NCI-H2029 (cell line): ENCODE measurements at regions not wholly inside any gene's neighbourhood (a gene's known extent, or its start where the extent isn't known, plus 50 kb on each side); places are given as distances from the start of the nearest gene placed in this dataset.

Source experiments
- DNase-seq: peaks from one replicate; lab custom pipeline; 2025; lab: John Stamatoyannopoulos, UW

DNA sequence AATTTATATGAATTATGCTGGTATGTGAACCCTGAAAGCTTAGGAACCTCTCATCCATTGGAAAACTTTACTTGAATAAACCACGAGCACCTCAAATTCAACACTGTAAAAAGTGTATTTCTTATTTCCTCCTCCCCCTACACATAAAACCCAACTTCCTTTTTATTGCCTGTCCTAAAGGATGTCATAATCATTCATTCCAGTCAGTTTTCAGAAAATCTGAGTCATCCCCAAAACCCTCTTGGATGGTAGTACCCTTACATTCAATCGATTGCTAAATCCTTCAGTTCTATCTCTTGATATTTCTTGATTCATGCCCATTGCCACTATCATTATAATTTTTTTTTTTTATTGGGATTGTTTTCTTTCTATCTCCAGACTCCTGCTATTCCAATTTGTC lies 91.1 kb upstream of the ATP8A1 start:
- DNase-seq = no peak

DNA sequence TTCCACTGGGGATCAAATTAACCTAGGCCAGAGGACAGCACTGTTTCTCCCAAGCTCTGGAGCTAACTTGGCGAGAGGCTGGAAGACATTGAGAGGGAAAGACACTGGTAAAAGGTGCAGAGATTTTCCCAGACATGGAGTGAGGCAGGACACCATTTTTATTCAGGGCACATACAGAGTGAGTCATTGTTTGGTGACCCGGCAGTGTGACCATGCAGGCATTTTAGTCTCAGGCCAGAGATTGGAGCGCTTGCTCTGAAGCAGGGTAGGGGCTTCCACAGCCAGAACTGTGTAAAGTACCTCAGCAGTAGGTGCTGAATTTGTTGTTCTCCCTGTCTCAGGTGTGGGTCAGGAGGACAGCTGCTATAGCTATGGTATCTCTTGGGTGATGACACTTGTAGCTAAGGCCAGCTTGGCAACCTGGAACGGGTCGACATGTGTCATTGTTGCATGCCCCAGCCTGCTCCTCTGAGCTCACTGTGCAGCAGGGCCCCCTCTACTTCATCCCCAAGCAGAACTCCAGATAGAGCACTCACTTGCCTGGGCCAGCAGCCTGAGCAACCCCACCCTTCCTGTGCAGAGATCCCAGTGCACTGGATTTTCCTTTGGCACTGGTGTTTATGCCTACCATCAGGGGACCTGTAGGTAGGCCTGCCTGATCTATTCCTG lies 79.8 kb upstream of the ATP8A1 start:
- DNase-seq = no peak

DNA sequence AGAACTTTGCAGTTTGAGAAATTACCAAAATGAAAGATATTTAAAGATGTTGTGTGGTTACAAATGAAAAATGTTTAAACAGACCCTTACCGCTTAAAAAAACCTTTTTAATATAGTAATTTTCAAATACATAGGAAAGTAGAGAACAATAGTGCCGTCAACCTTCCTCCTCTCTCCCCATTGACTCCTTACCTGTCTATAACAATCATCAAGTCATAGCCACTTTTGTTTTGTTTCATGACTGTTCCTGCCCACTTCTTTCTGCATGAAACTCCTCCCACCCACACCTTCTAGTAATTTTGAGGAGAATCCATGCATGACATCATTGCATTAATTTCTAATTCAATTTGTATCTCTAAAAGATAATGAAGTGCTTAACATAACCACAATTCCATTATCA lies 76.5 kb upstream of the ATP8A1 start:
- no peak for DNase-seq

DNA sequence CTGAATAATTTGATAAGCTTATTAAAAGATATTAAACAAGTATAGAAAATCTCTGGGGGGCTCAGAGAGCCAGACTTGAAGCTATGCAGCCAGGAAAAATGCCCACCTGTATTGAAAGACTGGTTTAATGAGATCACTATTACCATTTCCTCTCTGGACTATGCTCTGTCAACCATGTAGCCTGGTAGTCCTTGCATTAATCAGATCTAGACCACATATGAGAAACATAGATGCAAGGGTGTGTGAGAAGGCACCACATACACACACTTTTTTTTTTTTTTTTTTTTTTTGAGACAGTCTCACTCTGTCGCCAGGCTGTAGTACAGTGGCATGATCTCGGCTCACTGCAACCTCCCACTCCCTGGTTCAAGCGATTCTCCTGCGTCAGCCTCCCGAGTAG lies 75.9 kb upstream of the ATP8A1 start:
- no peak for DNase-seq

DNA sequence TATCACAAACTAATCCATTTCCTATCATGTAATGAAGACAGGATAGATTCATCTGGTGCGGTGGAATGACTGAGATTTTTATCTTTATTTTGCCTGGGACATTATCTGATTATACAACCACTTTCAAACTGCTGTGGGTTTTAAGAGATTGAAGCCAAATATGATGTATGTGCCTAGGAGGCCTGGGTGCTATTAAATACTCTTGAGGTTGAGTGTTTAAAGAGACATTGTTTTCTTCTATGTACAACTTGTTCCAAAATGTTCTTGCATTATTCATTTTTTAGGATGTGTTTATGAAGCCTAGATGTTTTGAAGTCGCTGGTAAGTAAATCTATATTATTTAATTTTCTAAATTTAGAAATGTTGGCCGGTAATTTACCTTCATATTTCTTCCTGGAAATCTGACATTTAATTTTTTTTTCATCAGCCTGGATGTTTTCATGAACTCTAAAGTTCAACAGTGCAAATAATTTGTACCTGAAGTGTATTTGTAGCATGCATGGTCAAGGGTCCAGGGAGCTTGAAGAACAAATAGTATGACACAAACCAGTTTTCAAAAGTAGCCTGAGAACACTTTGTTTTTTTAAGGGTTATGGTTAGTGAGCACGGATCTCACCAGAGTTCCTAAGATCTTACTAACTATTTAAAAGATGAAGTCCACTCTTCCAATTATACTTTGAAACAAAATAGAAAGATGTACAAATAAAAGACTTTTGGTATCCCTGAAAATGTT lies 72.8 kb upstream of the ATP8A1 start:
- no peak for DNase-seq

DNA sequence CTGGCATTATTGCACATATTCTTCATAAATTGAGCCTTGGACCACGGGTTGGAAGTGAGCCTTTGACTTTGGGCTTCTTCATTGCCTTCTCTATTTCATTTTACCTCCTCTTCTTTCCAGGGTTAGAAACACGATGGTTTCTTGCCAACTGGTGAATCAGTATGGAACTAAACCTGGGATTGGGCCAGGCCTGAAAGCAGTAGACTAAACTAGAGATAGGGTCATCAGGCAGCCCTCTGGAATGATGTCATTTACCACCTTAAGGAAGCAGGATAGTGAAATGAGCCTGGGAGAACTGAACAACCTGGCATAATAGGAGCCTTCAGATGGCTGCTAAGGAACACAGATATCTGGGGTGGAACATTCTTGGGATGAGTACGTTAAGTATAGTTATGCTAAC lies 67.5 kb upstream of the ATP8A1 start:
- no peak for DNase-seq

DNA sequence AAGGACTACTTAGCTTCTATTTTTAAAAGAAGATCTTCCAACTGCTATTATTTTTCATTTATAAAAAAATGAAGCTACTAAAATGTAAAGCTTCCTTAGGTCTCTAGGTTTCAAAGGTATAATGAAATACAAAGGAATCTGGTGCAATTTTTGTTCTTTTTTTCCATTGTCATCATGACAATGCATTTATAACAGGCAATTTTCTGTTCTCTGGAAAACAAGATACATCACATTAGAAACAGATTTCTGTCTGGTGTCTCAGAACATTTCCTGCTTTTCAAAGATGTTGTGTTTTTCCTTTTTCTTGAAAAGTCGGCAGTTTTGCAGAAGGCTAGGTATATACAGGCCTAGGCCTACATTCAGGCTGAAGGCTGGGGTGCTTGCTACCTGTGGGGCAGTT lies 63.6 kb upstream of the ATP8A1 start:
- DNase-seq = no peak

DNA sequence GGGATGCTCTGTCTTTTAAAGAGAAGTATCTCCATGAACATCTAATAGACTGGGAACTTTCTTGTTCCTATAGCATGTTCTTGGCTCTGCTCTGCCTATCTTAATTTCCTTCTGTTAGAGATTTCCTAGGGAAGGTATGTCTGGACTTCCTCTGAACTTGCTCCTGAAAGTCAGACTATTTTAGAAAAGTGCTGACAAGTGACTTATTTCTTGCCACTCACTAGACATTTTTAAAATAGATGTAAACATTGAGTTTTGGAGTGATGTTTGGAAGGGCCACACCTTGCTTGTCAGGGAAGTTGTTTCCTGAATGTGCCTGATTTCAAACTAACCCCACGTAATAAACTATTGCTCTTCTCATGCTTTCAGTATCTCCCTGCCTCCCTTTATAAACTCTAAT lies 62.4 kb upstream of the ATP8A1 start:
- no peak for DNase-seq

DNA sequence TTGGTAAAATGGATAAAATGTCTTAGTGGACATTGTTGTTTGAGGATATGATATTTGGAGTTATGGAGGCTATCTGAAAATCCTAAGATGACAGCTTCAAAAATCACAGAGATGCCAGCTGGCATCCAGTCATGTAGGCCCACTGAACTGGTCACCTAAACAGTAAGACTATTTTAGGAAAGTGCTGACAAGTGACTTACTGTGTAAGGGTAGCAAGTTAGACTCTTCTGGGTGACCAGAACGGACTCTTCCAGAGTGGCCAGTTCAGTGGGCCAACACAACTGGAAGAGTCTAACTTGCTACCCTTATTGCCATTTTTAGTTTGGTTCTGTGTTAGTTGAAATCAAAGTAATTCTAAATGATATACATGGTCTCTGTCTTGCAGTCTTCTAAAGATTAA lies 61.4 kb upstream of the ATP8A1 start:
- no peak for DNase-seq

DNA sequence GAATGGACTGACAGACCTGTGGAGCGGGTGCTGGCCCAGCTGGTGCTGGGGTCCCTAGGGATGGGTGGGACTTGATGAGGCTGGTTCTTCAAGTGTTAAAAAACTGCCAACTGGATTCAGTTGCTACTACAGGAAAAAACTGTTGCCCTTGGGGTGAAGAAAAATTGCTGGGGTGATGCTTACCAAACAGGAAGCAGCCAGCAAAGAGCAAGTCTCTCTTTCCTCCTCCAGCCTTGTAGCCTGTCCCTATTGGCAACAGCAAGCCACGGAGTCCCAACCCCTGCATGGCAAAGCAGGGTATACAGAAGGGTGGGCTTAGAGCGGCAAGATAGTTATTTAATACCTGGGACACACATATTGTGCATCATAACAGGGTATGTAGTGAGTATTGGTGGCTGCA lies 60.1 kb upstream of the ATP8A1 start:
- no peak for DNase-seq

DNA sequence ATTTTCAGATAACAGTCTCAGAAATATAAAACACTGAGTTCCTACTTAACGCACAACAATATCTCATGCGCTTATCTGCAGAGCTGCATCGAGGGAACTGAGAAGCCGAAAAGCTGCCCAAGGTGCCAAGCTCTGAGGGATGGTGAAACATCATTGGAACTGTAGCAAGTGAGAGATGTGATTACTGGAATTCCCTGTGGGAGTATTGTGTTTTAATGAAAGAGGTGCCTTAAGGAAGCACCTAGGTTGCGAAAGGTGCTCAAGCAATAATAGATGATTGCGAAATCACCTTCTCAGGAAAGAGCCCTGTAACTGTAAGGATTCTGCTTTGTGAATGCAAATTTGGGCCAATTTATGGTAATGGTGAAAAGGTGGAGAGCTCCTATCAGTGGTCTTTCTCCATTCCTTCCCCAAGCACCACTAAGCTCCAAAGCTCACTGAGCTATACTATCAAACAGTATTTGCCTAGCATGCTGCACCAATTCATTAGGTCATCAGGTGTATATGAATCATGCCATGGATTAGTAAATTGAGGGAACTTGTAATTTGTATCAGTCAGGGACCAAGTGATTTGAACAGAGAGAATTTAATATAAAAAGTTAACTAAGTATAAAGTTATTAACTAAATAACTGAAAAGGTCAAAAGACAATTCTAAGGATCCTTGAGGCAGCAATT lies 59.0 kb upstream of the ATP8A1 start:
- DNase-seq = no peak

DNA sequence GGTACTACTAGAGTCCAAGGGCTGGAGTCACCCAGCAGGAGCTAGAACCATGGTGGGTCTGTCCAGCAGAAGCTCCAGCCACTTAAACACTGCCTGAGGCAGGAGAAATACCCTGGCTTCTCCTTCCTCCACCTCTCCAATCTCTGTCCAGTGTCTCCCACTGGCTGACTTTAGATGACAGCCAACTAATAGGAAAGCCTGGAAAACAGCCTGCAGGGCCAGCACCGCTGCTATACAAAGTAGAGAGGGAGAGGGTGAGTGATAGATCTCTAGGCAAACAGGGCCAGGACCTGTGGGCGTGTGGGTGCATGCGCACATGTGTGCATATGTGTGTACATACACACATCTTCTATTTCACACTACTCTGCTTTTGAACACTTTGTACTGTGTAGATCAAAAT lies 56.5 kb upstream of the ATP8A1 start:
- no peak for DNase-seq

DNA sequence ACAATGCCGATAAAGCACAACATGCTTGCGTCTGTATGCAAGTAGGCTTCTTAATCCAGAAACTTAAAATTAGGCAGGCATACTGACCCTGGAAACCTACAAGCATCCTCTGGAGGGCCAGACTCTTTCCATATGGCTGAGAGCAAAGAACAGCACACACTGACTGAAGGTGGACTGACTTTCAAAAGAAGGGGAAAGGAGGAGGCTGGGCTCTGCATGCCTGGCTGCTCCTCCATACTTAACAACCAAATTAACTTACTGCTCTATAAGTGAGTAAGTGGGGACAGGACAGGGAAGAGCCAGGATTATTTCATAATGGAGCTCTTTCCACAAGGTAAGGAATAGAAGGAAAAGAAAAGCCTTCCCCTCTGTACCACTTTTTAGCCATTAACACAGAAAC lies 55.9 kb upstream of the ATP8A1 start:
- DNase-seq = no peak

DNA sequence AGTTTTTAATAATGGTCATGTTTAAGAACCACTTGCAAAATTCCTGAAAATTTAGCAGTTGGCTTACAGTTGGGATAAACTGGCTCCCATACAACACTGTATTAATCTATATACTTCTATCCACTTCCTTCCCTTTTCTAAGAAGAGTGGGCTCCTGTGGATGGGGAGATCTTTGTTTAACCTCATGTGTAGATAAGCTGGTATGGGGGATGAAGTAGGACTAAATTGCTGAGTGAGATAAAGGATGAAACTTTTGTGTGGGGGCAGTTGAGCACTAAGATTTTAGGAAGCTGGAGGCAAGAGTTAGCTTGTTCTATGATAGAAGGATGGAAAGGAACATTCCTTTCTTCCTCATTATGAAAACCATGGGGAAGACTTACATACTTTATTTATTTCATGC lies 54.6 kb upstream of the ATP8A1 start:
- DNase-seq = no peak

DNA sequence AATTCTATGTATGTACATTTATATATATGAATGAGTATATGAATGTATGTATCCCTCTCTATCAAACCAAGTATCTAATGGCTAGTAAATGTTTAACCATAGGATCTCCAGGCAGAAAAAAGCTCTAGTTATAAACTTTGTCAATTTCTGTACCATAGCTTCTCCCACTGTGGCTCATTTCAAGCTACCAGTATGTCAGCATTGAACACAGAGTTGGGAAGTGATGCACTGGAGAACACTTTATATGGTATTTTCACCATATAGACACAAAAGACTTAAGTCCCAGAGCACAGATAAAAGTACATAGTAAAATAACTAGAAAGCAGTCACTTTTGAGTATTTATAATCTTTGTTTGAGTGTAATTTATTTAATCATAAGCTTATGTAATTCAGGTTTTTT lies 53.9 kb upstream of the ATP8A1 start:
- DNase-seq = no peak

DNA sequence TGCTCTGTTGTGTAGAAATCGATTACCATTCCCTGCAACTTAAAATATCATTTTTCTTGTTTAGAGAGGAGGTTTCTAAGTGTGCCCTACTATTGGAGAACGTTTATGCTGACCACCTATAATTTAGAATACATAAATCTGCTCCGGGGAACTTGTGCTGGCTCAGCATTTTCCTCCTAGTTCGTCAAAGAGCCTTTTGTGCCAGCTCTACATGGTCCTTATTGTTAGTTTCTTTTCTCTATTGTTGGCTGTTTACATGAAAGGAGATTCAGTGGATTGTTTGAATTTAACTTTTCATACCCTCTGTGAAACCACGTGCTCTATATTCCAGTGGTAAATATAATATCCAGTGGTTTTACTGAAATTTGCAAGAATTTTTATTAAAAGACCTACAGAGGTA lies 53.4 kb upstream of the ATP8A1 start:
- no peak for DNase-seq

DNA sequence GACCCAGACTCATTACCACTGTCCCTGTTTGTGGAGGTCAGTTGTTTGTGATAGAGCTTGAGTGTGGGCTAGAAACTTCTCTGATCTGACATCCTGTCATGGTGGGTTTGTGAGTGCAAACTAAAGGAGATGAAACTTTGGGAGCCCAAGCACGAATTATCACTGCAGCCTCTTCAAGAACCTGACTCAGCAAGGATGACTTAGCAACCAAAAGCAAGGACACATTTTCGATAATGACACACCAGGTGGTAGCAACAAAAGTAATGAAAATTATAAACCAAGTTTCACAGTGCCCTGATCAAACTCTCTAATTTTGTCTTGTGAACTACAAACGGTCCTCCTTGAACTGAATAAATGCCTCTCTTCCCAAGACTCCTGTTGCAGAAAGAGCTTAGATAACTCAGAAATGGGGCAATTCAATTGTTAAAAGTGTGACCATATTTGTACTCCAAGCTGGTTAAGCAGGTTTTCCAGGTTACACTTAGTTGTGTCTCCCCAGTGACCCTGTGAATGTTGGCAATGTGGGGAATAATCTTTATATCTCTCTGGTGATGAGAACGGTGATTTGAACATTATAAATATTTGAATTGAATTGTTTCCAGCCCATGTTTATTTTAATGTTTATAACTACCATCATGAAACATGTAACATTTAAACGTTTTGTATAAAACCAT lies 52.6 kb upstream of the ATP8A1 start:
- no peak for DNase-seq

DNA sequence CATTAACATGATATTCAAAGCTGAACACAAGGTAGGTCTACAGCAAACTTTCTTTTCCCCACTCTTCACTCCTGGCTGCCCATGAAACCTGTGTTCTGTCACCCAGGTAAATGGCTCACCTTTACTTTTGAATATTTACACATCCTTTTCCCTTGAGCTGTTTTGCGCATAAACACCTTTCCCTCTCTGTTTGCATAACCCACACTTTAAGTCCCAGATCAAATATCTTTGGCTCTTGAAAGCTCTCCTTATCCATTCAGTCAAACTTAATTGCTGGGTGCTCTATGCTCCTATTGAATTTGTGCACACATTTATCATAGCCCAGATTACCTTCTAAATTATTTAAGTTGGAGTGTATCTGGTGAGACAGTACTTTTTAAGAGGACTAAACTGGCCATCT lies 51.7 kb upstream of the ATP8A1 start:
- peak; percentile 49 for DNase-seq
